GM23338 (cell line): ENCODE measurements at regions not wholly inside any gene's neighbourhood (a gene's known extent, or its start where the extent isn't known, plus 50 kb on each side); places are given as distances from the start of the nearest gene placed in this dataset.

Source experiments
- ATAC-seq: fragments of 200-7000 bp; cut with Tn5 transposase; 3 replicates; pipeline ENCODE4 v1.9.1; 2020
- DNase-seq: peaks from one replicate; pipeline ENCODE4 v3.0.0-alpha.2; 2015; ENCODE audit warnings: low spot score
- H2AFZ ChIP-seq: fragments of 200-600 bp; sonication (generic); 2 replicates; pipeline ENCODE4 v1.8.0; 2016; ENCODE audit warnings: antibody characterized with exemption, mild to moderate bottlenecking, moderate library complexity
- H3F3A ChIP-seq: fragments of 200-600 bp; sonication (generic); replicated peaks from 2 replicates; pipeline ENCODE4 v1.8.0; 2017; ENCODE audit warnings: antibody characterized with exemption, mixed run types, low read depth
- H3K27ac ChIP-seq: fragments of 200-600 bp; sonication (generic); 2 replicates; pipeline ENCODE4 v1.6.1; 2016; ENCODE audit warnings: low read depth
- H3K27me3 ChIP-seq: fragments of 200-600 bp; sonication (generic); 2 replicates; pipeline ENCODE4 v1.8.0; 2016; ENCODE audit warnings: mild to moderate bottlenecking, mixed run types, moderate library complexity; ENCODE audit not compliant: insufficient read depth
- H3K36me3 ChIP-seq: fragments of 200-600 bp; sonication (generic); 2 replicates; pipeline ENCODE4 v1.8.0; 2016; ENCODE audit warnings: mild to moderate bottlenecking; ENCODE audit not compliant: insufficient read depth
- H3K4me1 ChIP-seq: fragments of 200-600 bp; sonication (generic); 2 replicates; pipeline ENCODE4 v1.8.0; 2016; ENCODE audit warnings: mild to moderate bottlenecking, moderate library complexity; ENCODE audit not compliant: insufficient read depth
- H3K4me2 ChIP-seq: fragments of 200-600 bp; sonication (generic); 2 replicates; pipeline ENCODE4 v1.7.1; 2017; ENCODE audit warnings: mixed run types
- H3K4me3 ChIP-seq: fragments of 200-600 bp; sonication (generic); 2 replicates; pipeline ENCODE4 v1.6.1; 2016; ENCODE audit warnings: mixed run types
- H3K79me2 ChIP-seq: fragments of 200-600 bp; sonication (generic); replicated peaks from 2 replicates; pipeline ENCODE4 v1.8.0; 2017; ENCODE audit warnings: mild to moderate bottlenecking; ENCODE audit not compliant: insufficient read depth
- H3K9me2 ChIP-seq: fragments of 200-600 bp; sonication (generic); 2 replicates; pipeline ENCODE4 v1.8.0; 2017; ENCODE audit not compliant: insufficient read depth
- H4K20me1 ChIP-seq: fragments of 200-600 bp; sonication (generic); replicated peaks from 2 replicates; pipeline ENCODE4 v1.8.0; 2017; ENCODE audit warnings: mild to moderate bottlenecking; ENCODE audit not compliant: insufficient read depth
- H3K27ac Mint-ChIP-seq: 2 replicates; pipeline ENCODE4 v1.8.0; 2020; ENCODE audit warnings: inconsistent platforms, mild to moderate bottlenecking, moderate library complexity, mixed read lengths
- H3K27me3 Mint-ChIP-seq: 3 replicates; pipeline ENCODE4 v1.8.0; 2022; ENCODE audit warnings: low read depth, mild to moderate bottlenecking, moderate library complexity, mixed read lengths, inconsistent platforms; ENCODE audit not compliant: insufficient read depth, poor library complexity
- H3K36me3 Mint-ChIP-seq: 3 replicates; pipeline ENCODE4 v1.8.0; 2021; ENCODE audit warnings: low read depth, mild to moderate bottlenecking, inconsistent platforms, moderate library complexity, mixed read lengths
- H3K4me1 Mint-ChIP-seq: 3 replicates; pipeline ENCODE4 v1.8.0; 2020; ENCODE audit warnings: mild to moderate bottlenecking, inconsistent platforms, mixed read lengths
- H3K4me3 Mint-ChIP-seq: 3 replicates; pipeline ENCODE4 v1.8.0; 2021; ENCODE audit warnings: moderate library complexity, mild to moderate bottlenecking, inconsistent platforms, mixed read lengths
- H3K9me3 Mint-ChIP-seq: 3 replicates; pipeline ENCODE4 v1.8.0; 2020; ENCODE audit warnings: moderate library complexity, mild to moderate bottlenecking, inconsistent platforms, mixed read lengths
- CREB1 ChIP-seq: fragments of 250-450 bp; sonication (Bioruptor Pico); IDR thresholded peaks from 2 replicates; pipeline ENCODE4 v1.5.0; 2020; ENCODE audit warnings: low read depth, mild to moderate bottlenecking, moderate library complexity
- EZH2phosphoT487 ChIP-seq: fragments of 200-600 bp; sonication (generic); IDR thresholded peaks from one replicate; pipeline ENCODE4 v1.8.1; 2018; ENCODE audit warnings: antibody characterized with exemption; ENCODE audit not compliant: unreplicated experiment
- JUNB ChIP-seq: IDR thresholded peaks from one replicate; pipeline ENCODE4 v1.6.1; 2016; ENCODE audit warnings: antibody characterized with exemption; ENCODE audit not compliant: unreplicated experiment
- NANOG ChIP-seq: IDR thresholded peaks from 2 replicates; pipeline ENCODE4 v1.6.1; 2016; ENCODE audit warnings: antibody characterized with exemption, borderline replicate concordance
- POLR2AphosphoS5 ChIP-seq: IDR thresholded peaks from 2 replicates; pipeline ENCODE4 v1.6.1; 2016; ENCODE audit warnings: antibody characterized with exemption, low read depth
- STAT1 ChIP-seq: IDR thresholded peaks from one replicate; pipeline ENCODE4 v1.6.1; 2016; ENCODE audit warnings: antibody characterized with exemption; ENCODE audit not compliant: unreplicated experiment
- ZNF114 ChIP-seq: fragments of 250-450 bp; sonication (Bioruptor Pico); IDR thresholded peaks from 2 replicates; pipeline ENCODE4 v1.5.0; 2020; ENCODE audit warnings: mild to moderate bottlenecking, moderate library complexity
- ZNF331 ChIP-seq: fragments of 250-450 bp; sonication (Bioruptor Pico); IDR thresholded peaks from 2 replicates; pipeline ENCODE4 v1.5.0; 2020; ENCODE audit warnings: low read depth, mild to moderate bottlenecking, moderate library complexity
- TF ChIP-seq, protein P1 (sequence below): fragments of 250-450 bp; sonication (Bioruptor Pico); IDR thresholded peaks from 2 replicates; pipeline ENCODE4 v1.5.0; 2020; ENCODE audit warnings: mild to moderate bottlenecking, moderate library complexity
- TF ChIP-seq, protein P2 (sequence below): IDR thresholded peaks from 2 replicates; pipeline ENCODE4 v1.6.1; 2016; ENCODE audit warnings: antibody characterized with exemption
- TF ChIP-seq, protein P3 (sequence below), 2 experiments: fragments of 200-600 bp in 1 of 2; sonication (generic) in 1 of 2; conservative IDR thresholded peaks; 2 replicates each; pipeline versions ENCODE4 v1.5.1 to v1.6.1; 2016 to 2017; ENCODE audit warnings: antibody characterized with exemption in 2 of 2, low read depth in 2 of 2, mild to moderate bottlenecking in 2 of 2, moderate library complexity in 1 of 2

DNA sequence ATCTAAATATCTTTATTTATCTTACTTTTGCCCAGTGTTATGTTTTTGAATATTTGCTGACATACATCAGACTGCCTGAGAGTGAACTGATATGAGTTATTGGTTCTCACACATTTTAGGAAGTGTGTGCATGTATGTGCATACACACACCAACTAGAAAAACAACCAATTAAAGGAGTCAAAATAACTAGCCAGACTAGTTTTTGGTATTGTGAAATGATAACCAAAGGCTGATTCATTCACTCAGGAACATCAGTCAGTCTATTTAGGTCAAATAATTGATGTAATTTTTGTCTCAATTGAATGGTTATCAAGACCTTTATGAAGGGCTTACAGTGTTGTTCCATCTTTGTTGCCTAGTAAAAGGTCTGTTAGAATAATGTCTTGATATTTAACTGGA is 369.3 kb upstream of the VRK2 start (continued):
- TF ChIP-seq, protein P1, sequence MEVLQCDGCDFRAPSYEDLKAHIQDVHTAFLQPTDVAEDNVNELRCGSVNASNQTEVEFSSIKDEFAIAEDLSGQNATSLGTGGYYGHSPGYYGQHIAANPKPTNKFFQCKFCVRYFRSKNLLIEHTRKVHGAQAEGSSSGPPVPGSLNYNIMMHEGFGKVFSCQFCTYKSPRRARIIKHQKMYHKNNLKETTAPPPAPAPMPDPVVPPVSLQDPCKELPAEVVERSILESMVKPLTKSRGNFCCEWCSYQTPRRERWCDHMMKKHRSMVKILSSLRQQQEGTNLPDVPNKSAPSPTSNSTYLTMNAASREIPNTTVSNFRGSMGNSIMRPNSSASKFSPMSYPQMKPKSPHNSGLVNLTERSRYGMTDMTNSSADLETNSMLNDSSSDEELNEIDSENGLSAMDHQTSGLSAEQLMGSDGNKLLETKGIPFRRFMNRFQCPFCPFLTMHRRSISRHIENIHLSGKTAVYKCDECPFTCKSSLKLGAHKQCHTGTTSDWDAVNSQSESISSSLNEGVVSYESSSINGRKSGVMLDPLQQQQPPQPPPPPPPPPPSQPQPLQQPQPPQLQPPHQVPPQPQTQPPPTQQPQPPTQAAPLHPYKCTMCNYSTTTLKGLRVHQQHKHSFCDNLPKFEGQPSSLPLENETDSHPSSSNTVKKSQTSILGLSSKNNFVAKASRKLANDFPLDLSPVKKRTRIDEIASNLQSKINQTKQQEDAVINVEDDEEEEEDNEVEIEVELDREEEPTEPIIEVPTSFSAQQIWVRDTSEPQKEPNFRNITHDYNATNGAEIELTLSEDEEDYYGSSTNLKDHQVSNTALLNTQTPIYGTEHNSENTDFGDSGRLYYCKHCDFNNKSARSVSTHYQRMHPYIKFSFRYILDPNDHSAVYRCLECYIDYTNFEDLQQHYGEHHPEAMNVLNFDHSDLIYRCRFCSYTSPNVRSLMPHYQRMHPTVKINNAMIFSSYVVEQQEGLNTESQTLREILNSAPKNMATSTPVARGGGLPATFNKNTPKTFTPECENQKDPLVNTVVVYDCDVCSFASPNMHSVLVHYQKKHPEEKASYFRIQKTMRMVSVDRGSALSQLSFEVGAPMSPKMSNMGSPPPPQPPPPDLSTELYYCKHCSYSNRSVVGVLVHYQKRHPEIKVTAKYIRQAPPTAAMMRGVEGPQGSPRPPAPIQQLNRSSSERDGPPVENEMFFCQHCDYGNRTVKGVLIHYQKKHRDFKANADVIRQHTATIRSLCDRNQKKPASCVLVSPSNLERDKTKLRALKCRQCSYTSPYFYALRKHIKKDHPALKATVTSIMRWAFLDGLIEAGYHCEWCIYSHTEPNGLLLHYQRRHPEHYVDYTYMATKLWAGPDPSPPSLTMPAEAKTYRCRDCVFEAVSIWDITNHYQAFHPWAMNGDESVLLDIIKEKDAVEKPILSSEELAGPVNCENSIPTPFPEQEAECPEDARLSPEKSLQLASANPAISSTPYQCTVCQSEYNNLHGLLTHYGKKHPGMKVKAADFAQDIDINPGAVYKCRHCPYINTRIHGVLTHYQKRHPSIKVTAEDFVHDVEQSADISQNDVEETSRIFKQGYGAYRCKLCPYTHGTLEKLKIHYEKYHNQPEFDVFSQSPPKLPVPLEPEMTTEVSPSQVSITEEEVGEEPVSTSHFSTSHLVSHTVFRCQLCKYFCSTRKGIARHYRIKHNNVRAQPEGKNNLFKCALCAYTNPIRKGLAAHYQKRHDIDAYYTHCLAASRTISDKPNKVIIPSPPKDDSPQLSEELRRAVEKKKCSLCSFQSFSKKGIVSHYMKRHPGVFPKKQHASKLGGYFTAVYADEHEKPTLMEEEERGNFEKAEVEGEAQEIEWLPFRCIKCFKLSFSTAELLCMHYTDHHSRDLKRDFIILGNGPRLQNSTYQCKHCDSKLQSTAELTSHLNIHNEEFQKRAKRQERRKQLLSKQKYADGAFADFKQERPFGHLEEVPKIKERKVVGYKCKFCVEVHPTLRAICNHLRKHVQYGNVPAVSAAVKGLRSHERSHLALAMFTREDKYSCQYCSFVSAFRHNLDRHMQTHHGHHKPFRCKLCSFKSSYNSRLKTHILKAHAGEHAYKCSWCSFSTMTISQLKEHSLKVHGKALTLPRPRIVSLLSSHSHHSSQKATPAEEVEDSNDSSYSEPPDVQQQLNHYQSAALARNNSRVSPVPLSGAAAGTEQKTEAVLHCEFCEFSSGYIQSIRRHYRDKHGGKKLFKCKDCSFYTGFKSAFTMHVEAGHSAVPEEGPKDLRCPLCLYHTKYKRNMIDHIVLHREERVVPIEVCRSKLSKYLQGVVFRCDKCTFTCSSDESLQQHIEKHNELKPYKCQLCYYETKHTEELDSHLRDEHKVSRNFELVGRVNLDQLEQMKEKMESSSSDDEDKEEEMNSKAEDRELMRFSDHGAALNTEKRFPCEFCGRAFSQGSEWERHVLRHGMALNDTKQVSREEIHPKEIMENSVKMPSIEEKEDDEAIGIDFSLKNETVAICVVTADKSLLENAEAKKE (CRISPR knock-in tag) = no peak
- TF ChIP-seq, protein P2, sequence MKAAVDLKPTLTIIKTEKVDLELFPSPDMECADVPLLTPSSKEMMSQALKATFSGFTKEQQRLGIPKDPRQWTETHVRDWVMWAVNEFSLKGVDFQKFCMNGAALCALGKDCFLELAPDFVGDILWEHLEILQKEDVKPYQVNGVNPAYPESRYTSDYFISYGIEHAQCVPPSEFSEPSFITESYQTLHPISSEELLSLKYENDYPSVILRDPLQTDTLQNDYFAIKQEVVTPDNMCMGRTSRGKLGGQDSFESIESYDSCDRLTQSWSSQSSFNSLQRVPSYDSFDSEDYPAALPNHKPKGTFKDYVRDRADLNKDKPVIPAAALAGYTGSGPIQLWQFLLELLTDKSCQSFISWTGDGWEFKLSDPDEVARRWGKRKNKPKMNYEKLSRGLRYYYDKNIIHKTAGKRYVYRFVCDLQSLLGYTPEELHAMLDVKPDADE = no peak
- TF ChIP-seq JUNB = no peak
- no peak for TF ChIP-seq ZNF331
- TF ChIP-seq, protein P3, sequence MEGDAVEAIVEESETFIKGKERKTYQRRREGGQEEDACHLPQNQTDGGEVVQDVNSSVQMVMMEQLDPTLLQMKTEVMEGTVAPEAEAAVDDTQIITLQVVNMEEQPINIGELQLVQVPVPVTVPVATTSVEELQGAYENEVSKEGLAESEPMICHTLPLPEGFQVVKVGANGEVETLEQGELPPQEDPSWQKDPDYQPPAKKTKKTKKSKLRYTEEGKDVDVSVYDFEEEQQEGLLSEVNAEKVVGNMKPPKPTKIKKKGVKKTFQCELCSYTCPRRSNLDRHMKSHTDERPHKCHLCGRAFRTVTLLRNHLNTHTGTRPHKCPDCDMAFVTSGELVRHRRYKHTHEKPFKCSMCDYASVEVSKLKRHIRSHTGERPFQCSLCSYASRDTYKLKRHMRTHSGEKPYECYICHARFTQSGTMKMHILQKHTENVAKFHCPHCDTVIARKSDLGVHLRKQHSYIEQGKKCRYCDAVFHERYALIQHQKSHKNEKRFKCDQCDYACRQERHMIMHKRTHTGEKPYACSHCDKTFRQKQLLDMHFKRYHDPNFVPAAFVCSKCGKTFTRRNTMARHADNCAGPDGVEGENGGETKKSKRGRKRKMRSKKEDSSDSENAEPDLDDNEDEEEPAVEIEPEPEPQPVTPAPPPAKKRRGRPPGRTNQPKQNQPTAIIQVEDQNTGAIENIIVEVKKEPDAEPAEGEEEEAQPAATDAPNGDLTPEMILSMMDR (conservative IDR thresholded peaks at IDR 0.05; ENCODE audit: low read depth in 2 of 2) = no peak

DNA sequence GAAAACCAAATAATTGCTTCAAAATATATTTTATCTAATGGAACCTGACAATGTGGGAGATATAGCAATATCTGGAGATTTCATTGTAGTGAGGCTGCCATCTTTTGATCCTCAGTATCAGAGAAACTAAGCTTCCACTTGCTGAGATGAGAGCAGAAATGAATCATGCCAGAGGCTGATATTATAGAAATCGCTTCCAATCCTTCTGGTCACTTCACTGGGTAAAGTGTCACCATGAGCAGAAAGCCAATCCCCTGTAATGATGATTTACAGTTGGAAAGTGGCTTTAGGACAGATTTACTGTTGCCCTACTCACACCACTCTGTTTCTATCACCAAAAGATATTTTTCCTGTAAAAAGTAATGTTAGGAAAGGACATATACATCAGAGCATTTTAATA is 365.0 kb upstream of the VRK2 start:
- Mint-ChIP-seq H3K27ac (no peak overlapping the region), H3K27me3 (no peaks in the 10 kb centered on the region), H3K4me1 (no peaks in the 10 kb centered on the region), H3K36me3 (no peaks in the 10 kb centered on the region; the same call in 2 of the 3 replicates), H3K4me3 (no peak overlapping the region), H3K9me3 (no peaks in the 10 kb centered on the region)
- no peaks in the 10 kb centered on the region for H4K20me1 ChIP-seq
- no peak overlapping the region for H3K4me3 ChIP-seq
- no peaks in the 10 kb centered on the region for H3K27me3 ChIP-seq
- no peaks in the 10 kb centered on the region for H3K4me1 ChIP-seq
- H3K27ac ChIP-seq = no peak overlapping the region
- H3K36me3 ChIP-seq = no peaks in the 10 kb centered on the region
- no peaks in the 10 kb centered on the region for H3K9me2 ChIP-seq
- H2AFZ ChIP-seq = 0 out of 2 replicates have a peak overlapping the region, but pooled peaks have one; percentile 25
- TF ChIP-seq ZNF114 (no peak), STAT1 (no peak), JUNB (no peak), POLR2AphosphoS5 (no peak), ZNF331 (no peak), CREB1 (CRISPR knock-in tag) (no peak), EZH2phosphoT487 (no peak), NANOG (no peak)
- TF ChIP-seq, protein P3 (conservative IDR thresholded peaks at IDR 0.05; ENCODE audit: low read depth in 2 of 2) = no peak
- no peaks in the 10 kb centered on the region for H3K79me2 ChIP-seq
- H3F3A ChIP-seq = no peaks in the 10 kb centered on the region
- ATAC-seq = no peak
- no peak overlapping the region for H3K4me2 ChIP-seq
- DNase-seq = no peak
